ENCODE measurements at regions not wholly inside any gene's neighbourhood (a gene's known extent, or its start where the extent isn't known, plus 50 kb on each side); places are given as distances from the start of the nearest gene placed in this dataset.
"Not testable (repeated sequence)": the region's sequence is repeated elsewhere in the genome, so short reads cannot be mapped to it uniquely, and the experiment has no call there.

GRCh38 chr14:103243764-103244737, 90.0 kb upstream of the EIF5 start:
- FAIRE-seq (no peak), DNase-seq (ENCODE audit: insufficient read length, low spot score) (no peak)
- no peak for TF ChIP-seq CTCF (IDR thresholded peaks at IDR 0.05; ENCODE audit: insufficient read depth, missing control alignments)

GRCh38 chr14:103245624-103246031, 88.4 kb upstream of the EIF5 start:
- not testable (repeated sequence) for DNase-seq (ENCODE audit: insufficient read length, low spot score); FAIRE-seq

GRCh38 chr14:103246070-103246469, 88.0 kb upstream of the EIF5 start:
- DNase-seq (ENCODE audit: insufficient read length, low spot score) (no peak), FAIRE-seq (no peak)
- TF ChIP-seq CTCF (IDR thresholded peaks at IDR 0.05; ENCODE audit: insufficient read depth, missing control alignments), result no peak

GRCh38 chr14:103247169-103247606, 86.8 kb upstream of the EIF5 start:
- FAIRE-seq (no peak), DNase-seq (ENCODE audit: insufficient read length, low spot score) (no peak)
- no peak for TF ChIP-seq CTCF (IDR thresholded peaks at IDR 0.05; ENCODE audit: insufficient read depth, missing control alignments)

GRCh38 chr14:103250181-103250580, 83.9 kb upstream of the EIF5 start:
- FAIRE-seq (no peak), DNase-seq (ENCODE audit: insufficient read length, low spot score) (no peak)
- TF ChIP-seq CTCF (IDR thresholded peaks at IDR 0.05; ENCODE audit: insufficient read depth, missing control alignments), result no peak

- FAIRE-seq (no peak), DNase-seq (ENCODE audit: insufficient read length, low spot score) (no peak)
- no peak for TF ChIP-seq CTCF (IDR thresholded peaks at IDR 0.05; ENCODE audit: insufficient read depth, missing control alignments)
Measured at GRCh38 chr14:103250874-103251273, 83.2 kb upstream of the EIF5 start.

- FAIRE-seq (no peak), DNase-seq (ENCODE audit: insufficient read length, low spot score) (no peak)
- no peak for TF ChIP-seq CTCF (IDR thresholded peaks at IDR 0.05; ENCODE audit: insufficient read depth, missing control alignments)
Measured at GRCh38 chr14:103255555-103255954, 78.5 kb upstream of the EIF5 start.

Data from D721Med (cell line).